HepG2 (cell line): ENCODE measurements at regions not wholly inside any gene's neighbourhood (a gene's known extent, or its start where the extent isn't known, plus 50 kb on each side); places are given as distances from the start of the nearest gene placed in this dataset.

Experiments
- ATAC-seq: fragments of 200-7000 bp; cut with Tn5 transposase; 3 replicates; pipeline ENCODE4 v1.9.1; 2020; ENCODE audit warnings: mild to moderate bottlenecking, moderate library complexity
- BruUV-seq: library from RNA; stranded (reverse); fragments of 400-500 nt; replicated peaks from 2 replicates; lab custom pipeline; 2021; lab: Mats Ljungman, UMichigan
- CTCF ChIA-PET: fragments of 300-600 bp; formaldehyde crosslinking; extraction: SDS; loops from one replicate; lab custom pipeline; 2021; ENCODE audit warnings: low total read pairs, inconsistent platforms, low intra/inter-chr PET ratio; lab: Yijun Ruan, JAX
- POLR2A ChIA-PET: fragments of 350-600 bp; sonication (Branson Sonifier 250); formaldehyde crosslinking; loops from one replicate; lab custom pipeline; 2020; ENCODE audit warnings: antibody characterized with exemption, inconsistent platforms; lab: Yijun Ruan, JAX
- DNase-seq: peaks from one replicate; pipeline ENCODE4 v3.0.0-alpha.2; 2015; ENCODE audit warnings: low spot score
- FAIRE-seq: peaks from 3 replicates; lab custom pipeline; 2011; peaks lifted over from hg19 to GRCh38; lab: Jason Lieb, UNC
- H2AFZ ChIP-seq: one replicate; pipeline ENCODE4 v1.6.1; 2011; ENCODE audit warnings: low read length, inconsistent platforms
- H3K27ac ChIP-seq: fragments of 300-600 bp; 3 replicates; pipeline ENCODE4 v1.8.0; 2011; ENCODE audit warnings: mixed run types, mild to moderate bottlenecking, mixed read lengths, low read length, inconsistent platforms; ENCODE audit not compliant: insufficient read depth; ENCODE audit errors: extremely low read length
- H3K27me3 ChIP-seq, 2 experiments: fragments of 200-600 bp in 1 of 2; 2 replicates in 1 of 2; 3 replicates in 1 of 2; pipeline versions ENCODE4 v1.6.0 to v1.8.0; 2011; ENCODE audit warnings: low read length in 2 of 2, mild to moderate bottlenecking in 2 of 2, moderate library complexity in 2 of 2, inconsistent platforms in 1 of 2; ENCODE audit not compliant: insufficient read depth in 2 of 2, control insufficient read depth in 1 of 2
- H3K36me3 ChIP-seq, 2 experiments: fragments of 200-600 bp in 1 of 2; replicated peaks in 1 of 2; 2 replicates in 1 of 2; 3 replicates in 1 of 2; pipeline versions ENCODE4 v1.5.1 to v1.8.0; 2011; ENCODE audit warnings: low read length in 2 of 2, inconsistent platforms in 1 of 2; ENCODE audit not compliant: insufficient read depth in 2 of 2, control insufficient read depth in 1 of 2
- H3K4me1 ChIP-seq: 2 replicates; pipeline ENCODE4 v1.5.1; 2012; ENCODE audit warnings: low read length, inconsistent platforms; ENCODE audit not compliant: insufficient read depth
- H3K4me2 ChIP-seq: 2 replicates; pipeline ENCODE4 v1.6.0; 2011; ENCODE audit warnings: low read depth, low read length, inconsistent platforms
- H3K4me3 ChIP-seq, 3 experiments: fragments of 200-600 bp in 1 of 3; sonication (generic), shearing (Covaris generic) in 1 of 3; replicated peaks in 1 of 3; 2 replicates each; pipeline ENCODE4 v1.5.1; 2011 to 2016; ENCODE audit warnings: low read length in 3 of 3, inconsistent platforms in 2 of 3, low read depth in 2 of 3, mild to moderate bottlenecking in 2 of 3, control low read depth in 1 of 3, mixed read lengths in 1 of 3; ENCODE audit not compliant: insufficient read depth in 1 of 3
- H3K79me2 ChIP-seq: one replicate; pipeline ENCODE4 v1.6.1; 2011; ENCODE audit warnings: low read length, inconsistent platforms; ENCODE audit not compliant: insufficient read depth
- H3K9ac ChIP-seq: 2 replicates; pipeline ENCODE4 v1.6.0; 2011; ENCODE audit warnings: mild to moderate bottlenecking, low read depth, low read length, inconsistent platforms; ENCODE audit not compliant: insufficient read depth
- H3K9me3 ChIP-seq: 2 replicates; pipeline ENCODE4 v1.5.1; 2012; ENCODE audit warnings: mild to moderate bottlenecking, low read length
- H4K20me1 ChIP-seq: 2 replicates; pipeline ENCODE4 v1.6.0; 2011; ENCODE audit warnings: inconsistent platforms, mild to moderate bottlenecking, low read length, moderate library complexity; ENCODE audit not compliant: insufficient read depth
- BORCS8-MEF2B ChIP-seq: sonication (generic); formaldehyde crosslinking; IDR thresholded peaks from 2 replicates; pipeline ENCODE4 v1.8.0; 2022; ENCODE audit warnings: mild to moderate bottlenecking, missing genetic modification reagents
- MYNN ChIP-seq: sonication (generic); formaldehyde crosslinking; IDR thresholded peaks from 2 replicates; pipeline ENCODE4 v1.4.0; 2020; ENCODE audit warnings: mild to moderate bottlenecking, low read depth, missing genetic modification reagents
- RFX1 ChIP-seq: fragments of 450-650 bp; IDR thresholded peaks from 2 replicates; pipeline ENCODE4 v1.6.1; 2017
- SP5 ChIP-seq: IDR thresholded peaks from 2 replicates; pipeline ENCODE4 v1.6.1; 2016; ENCODE audit warnings: low read depth, borderline replicate concordance
- TCF12 ChIP-seq, 2 experiments: fragments of 450-650 bp in 1 of 2; sonication (generic) in 1 of 2; formaldehyde crosslinking in 1 of 2; IDR thresholded peaks; 2 replicates each; pipeline versions ENCODE4 v1.6.1 to v1.8.0; 2017 to 2022; ENCODE audit warnings: antibody characterized with exemption in 1 of 2, mild to moderate bottlenecking in 1 of 2, missing genetic modification reagents in 1 of 2, moderate library complexity in 1 of 2
- ZBTB8A ChIP-seq: sonication (generic); formaldehyde crosslinking; IDR thresholded peaks from 2 replicates; pipeline ENCODE4 v1.4.0; 2020; ENCODE audit warnings: mild to moderate bottlenecking, low read depth, missing genetic modification reagents, borderline replicate concordance
- ZNF713 ChIP-seq: sonication (generic); formaldehyde crosslinking; IDR thresholded peaks from 2 replicates; pipeline ENCODE4 v1.4.0; 2020; ENCODE audit warnings: mild to moderate bottlenecking, missing genetic modification reagents
- ZSCAN31 ChIP-seq: sonication (generic); formaldehyde crosslinking; IDR thresholded peaks from 2 replicates; pipeline ENCODE4 v1.5.0; 2020; ENCODE audit warnings: low read depth, mild to moderate bottlenecking, missing genetic modification reagents
- in situ Hi-C: cut with HindIII; loops from 2 replicates; pipeline ENCODE4 v1.10.0; 2017; ENCODE audit warnings: low pct_unique_long_range_greater_than_20kb; ENCODE audit not compliant: extremely low pct_ligation_motif_present
- intact Hi-C: fragments of 100-400 bp; cut with micrococcal nuclease; formaldehyde crosslinking; loops from one replicate; pipeline ENCODE4 v1.10.0; 2022; ENCODE audit not compliant: unreplicated experiment
- TF ChIP-seq, protein P1 (sequence below): sonication (generic); formaldehyde crosslinking; IDR thresholded peaks from 2 replicates; pipeline ENCODE4 v1.9.0; 2022; ENCODE audit warnings: low read depth, missing genetic modification reagents
- TF ChIP-seq, protein P2 (sequence below): sonication (generic); formaldehyde crosslinking; IDR thresholded peaks from 2 replicates; pipeline ENCODE4 v1.9.0; 2021; ENCODE audit warnings: mild to moderate bottlenecking, missing genetic modification reagents
- TF ChIP-seq, protein P3 (sequence below): sonication (generic); formaldehyde crosslinking; IDR thresholded peaks from 2 replicates; pipeline ENCODE4 v1.4.0; 2020; ENCODE audit warnings: missing genetic modification reagents, borderline replicate concordance
- TF ChIP-seq, protein P4 (sequence below): sonication (generic); formaldehyde crosslinking; IDR thresholded peaks from 2 replicates; pipeline ENCODE4 v1.8.0; 2022; ENCODE audit warnings: mild to moderate bottlenecking, missing genetic modification reagents, borderline replicate concordance

DNA sequence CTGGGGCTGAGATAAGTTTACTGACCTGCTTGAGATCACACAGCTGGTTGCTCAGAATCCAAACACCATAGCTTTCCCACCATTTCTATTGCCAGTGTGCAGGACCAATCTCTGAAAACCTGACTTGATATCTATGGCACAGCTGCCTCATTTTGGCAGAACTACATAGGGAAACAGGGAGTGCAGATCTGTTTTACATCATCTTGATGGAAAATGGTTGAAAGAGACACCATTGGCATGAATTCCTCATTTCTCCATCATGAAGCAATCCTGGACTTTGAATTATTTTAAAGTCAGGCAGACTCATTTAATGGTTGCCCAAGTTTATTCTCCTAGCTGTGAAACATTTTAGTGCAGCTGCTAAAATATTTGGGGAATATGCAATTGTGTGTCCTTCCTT is 1628.2 kb upstream of the SLC10A2 start:
- no peak for DNase-seq
- CTCF ChIA-PET, result no interaction called here
- Histone ChIP-seq H4K20me1 (no peaks in the 10 kb centered on the region), H3K4me1 (no peaks in the 10 kb centered on the region), H3K36me3 (no peaks in the 10 kb centered on the region), H3K27ac (no peak overlapping the region), H3K9me3 (peaks cover 37% of the 10 kb centered on the region), H3K4me3 (no peak overlapping the region), H3K9ac (no peak overlapping the region), H3K4me2 (no peak overlapping the region), H3K27me3 (no peaks in the 10 kb centered on the region), H3K79me2 (no peaks in the 10 kb centered on the region), H2AFZ (no peak overlapping the region)
- BruUV-seq, result no TSS peak
- no peak for FAIRE-seq
- no peak for ATAC-seq
- intact Hi-C loops, result no loop called here
- in situ Hi-C loops, result no loop called here
- POLR2A ChIA-PET, result no interaction called here
- TF ChIP-seq, protein P1, sequence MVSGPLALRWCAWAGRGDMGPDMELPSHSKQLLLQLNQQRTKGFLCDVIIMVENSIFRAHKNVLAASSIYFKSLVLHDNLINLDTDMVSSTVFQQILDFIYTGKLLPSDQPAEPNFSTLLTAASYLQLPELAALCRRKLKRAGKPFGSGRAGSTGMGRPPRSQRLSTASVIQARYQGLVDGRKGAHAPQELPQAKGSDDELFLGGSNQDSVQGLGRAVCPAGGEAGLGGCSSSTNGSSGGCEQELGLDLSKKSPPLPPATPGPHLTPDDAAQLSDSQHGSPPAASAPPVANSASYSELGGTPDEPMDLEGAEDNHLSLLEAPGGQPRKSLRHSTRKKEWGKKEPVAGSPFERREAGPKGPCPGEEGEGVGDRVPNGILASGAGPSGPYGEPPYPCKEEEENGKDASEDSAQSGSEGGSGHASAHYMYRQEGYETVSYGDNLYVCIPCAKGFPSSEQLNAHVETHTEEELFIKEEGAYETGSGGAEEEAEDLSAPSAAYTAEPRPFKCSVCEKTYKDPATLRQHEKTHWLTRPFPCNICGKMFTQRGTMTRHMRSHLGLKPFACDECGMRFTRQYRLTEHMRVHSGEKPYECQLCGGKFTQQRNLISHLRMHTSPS (CRISPR knock-in tag), result no peak
- TF ChIP-seq, protein P2, sequence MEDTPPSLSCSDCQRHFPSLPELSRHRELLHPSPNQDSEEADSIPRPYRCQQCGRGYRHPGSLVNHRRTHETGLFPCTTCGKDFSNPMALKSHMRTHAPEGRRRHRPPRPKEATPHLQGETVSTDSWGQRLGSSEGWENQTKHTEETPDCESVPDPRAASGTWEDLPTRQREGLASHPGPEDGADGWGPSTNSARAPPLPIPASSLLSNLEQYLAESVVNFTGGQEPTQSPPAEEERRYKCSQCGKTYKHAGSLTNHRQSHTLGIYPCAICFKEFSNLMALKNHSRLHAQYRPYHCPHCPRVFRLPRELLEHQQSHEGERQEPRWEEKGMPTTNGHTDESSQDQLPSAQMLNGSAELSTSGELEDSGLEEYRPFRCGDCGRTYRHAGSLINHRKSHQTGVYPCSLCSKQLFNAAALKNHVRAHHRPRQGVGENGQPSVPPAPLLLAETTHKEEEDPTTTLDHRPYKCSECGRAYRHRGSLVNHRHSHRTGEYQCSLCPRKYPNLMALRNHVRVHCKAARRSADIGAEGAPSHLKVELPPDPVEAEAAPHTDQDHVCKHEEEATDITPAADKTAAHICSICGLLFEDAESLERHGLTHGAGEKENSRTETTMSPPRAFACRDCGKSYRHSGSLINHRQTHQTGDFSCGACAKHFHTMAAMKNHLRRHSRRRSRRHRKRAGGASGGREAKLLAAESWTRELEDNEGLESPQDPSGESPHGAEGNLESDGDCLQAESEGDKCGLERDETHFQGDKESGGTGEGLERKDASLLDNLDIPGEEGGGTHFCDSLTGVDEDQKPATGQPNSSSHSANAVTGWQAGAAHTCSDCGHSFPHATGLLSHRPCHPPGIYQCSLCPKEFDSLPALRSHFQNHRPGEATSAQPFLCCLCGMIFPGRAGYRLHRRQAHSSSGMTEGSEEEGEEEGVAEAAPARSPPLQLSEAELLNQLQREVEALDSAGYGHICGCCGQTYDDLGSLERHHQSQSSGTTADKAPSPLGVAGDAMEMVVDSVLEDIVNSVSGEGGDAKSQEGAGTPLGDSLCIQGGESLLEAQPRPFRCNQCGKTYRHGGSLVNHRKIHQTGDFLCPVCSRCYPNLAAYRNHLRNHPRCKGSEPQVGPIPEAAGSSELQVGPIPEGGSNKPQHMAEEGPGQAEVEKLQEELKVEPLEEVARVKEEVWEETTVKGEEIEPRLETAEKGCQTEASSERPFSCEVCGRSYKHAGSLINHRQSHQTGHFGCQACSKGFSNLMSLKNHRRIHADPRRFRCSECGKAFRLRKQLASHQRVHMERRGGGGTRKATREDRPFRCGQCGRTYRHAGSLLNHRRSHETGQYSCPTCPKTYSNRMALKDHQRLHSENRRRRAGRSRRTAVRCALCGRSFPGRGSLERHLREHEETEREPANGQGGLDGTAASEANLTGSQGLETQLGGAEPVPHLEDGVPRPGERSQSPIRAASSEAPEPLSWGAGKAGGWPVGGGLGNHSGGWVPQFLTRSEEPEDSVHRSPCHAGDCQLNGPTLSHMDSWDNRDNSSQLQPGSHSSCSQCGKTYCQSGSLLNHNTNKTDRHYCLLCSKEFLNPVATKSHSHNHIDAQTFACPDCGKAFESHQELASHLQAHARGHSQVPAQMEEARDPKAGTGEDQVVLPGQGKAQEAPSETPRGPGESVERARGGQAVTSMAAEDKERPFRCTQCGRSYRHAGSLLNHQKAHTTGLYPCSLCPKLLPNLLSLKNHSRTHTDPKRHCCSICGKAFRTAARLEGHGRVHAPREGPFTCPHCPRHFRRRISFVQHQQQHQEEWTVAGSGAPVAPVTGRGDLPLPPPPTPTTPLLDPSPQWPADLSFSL (CRISPR knock-in tag), result no peak
- TF ChIP-seq BORCS8-MEF2B (CRISPR knock-in tag) (no peak), ZSCAN31 (no peak), TCF12 (IDR thresholded peaks at IDR 0.05) (no peak), TCF12 (CRISPR knock-in tag; IDR thresholded peaks at IDR 0.05) (no peak), MYNN (CRISPR knock-in tag) (no peak), SP5 (no peak), ZBTB8A (no peak), ZNF713 (no peak), RFX1 (no peak)
- TF ChIP-seq, protein P3, sequence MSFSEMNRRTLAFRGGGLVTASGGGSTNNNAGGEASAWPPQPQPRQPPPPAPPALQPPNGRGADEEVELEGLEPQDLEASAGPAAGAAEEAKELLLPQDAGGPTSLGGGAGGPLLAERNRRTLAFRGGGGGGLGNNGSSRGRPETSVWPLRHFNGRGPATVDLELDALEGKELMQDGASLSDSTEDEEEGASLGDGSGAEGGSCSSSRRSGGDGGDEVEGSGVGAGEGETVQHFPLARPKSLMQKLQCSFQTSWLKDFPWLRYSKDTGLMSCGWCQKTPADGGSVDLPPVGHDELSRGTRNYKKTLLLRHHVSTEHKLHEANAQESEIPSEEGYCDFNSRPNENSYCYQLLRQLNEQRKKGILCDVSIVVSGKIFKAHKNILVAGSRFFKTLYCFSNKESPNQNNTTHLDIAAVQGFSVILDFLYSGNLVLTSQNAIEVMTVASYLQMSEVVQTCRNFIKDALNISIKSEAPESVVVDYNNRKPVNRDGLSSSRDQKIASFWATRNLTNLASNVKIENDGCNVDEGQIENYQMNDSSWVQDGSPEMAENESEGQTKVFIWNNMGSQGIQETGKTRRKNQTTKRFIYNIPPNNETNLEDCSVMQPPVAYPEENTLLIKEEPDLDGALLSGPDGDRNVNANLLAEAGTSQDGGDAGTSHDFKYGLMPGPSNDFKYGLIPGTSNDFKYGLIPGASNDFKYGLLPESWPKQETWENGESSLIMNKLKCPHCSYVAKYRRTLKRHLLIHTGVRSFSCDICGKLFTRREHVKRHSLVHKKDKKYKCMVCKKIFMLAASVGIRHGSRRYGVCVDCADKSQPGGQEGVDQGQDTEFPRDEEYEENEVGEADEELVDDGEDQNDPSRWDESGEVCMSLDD (CRISPR knock-in tag), result no peak
- TF ChIP-seq, protein P4, sequence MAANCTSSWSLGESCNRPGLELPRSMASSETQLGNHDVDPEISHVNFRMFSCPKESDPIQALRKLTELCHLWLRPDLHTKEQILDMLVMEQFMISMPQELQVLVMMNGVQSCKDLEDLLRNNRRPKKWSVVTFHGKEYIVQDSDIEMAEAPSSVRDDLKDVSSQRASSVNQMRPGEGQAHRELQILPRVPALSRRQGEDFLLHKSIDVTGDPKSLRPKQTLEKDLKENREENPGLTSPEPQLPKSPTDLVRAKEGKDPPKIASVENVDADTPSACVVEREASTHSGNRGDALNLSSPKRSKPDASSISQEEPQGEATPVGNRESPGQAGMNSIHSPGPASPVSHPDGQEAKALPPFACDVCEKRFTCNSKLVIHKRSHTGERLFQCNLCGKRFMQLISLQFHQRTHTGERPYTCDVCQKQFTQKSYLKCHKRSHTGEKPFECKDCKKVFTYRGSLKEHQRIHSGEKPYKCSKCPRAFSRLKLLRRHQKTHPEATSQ (CRISPR knock-in tag), result no peak
